WTC11 (cell line): ENCODE measurements at regions not wholly inside any gene's neighbourhood (a gene's known extent, or its start where the extent isn't known, plus 50 kb on each side); places are given as distances from the start of the nearest gene placed in this dataset.

ENCODE experiments used
- ATAC-seq: fragments of 200-7000 bp; cut with Tn5 transposase; 2 replicates; pipeline ENCODE4 v1.10.0; 2021; ENCODE audit warnings: mild to moderate bottlenecking, moderate library complexity
- CTCF ChIA-PET: fragments of 300-600 bp; sonication (Branson Sonifier 250); formaldehyde crosslinking; loops from one replicate; lab custom pipeline; 2021; ENCODE audit warnings: antibody characterized with exemption; lab: Charles Lee
- POLR2A ChIA-PET: fragments of 350-600 bp; sonication (Branson Sonifier 250); formaldehyde crosslinking; loops from one replicate; lab custom pipeline; 2021; ENCODE audit warnings: antibody characterized with exemption; lab: Charles Lee
- DNase-seq: peaks from one replicate; pipeline ENCODE4 v3.0.0; 2021; ENCODE audit warnings: low spot score
- H3K27ac Mint-ChIP-seq: 2 replicates; pipeline ENCODE4 v1.8.0; 2021; ENCODE audit warnings: mixed read lengths
- H3K27me3 Mint-ChIP-seq: 2 replicates; pipeline ENCODE4 v1.8.0; 2021; ENCODE audit warnings: low read depth, mild to moderate bottlenecking, moderate library complexity, mixed read lengths
- H3K36me3 Mint-ChIP-seq: 2 replicates; pipeline ENCODE4 v1.8.0; 2021; ENCODE audit warnings: mixed read lengths
- H3K4me1 Mint-ChIP-seq: 2 replicates; pipeline ENCODE4 v1.8.0; 2022; ENCODE audit warnings: mixed read lengths
- H3K4me3 Mint-ChIP-seq: 2 replicates; pipeline ENCODE4 v1.8.0; 2021; ENCODE audit warnings: mild to moderate bottlenecking, moderate library complexity, mixed read lengths
- H3K9me3 Mint-ChIP-seq: 2 replicates; pipeline ENCODE4 v1.8.0; 2021; ENCODE audit warnings: mixed read lengths
- AFF4 ChIP-seq: sonication (generic); formaldehyde crosslinking; IDR thresholded peaks from 2 replicates; pipeline ENCODE4 v1.8.1; 2023; ENCODE audit warnings: mild to moderate bottlenecking, missing genetic modification reagents, borderline replicate concordance
- ATF6 ChIP-seq: sonication (generic); formaldehyde crosslinking; IDR thresholded peaks from 2 replicates; pipeline ENCODE4 v1.8.1; 2023; ENCODE audit warnings: mild to moderate bottlenecking, missing genetic modification reagents
- CBFB ChIP-seq: sonication (generic); formaldehyde crosslinking; IDR thresholded peaks from 2 replicates; pipeline ENCODE4 v1.8.1; 2022; ENCODE audit warnings: mild to moderate bottlenecking, low read depth, missing genetic modification reagents
- CREM ChIP-seq: sonication (generic); formaldehyde crosslinking; IDR thresholded peaks from 2 replicates; pipeline ENCODE4 v1.8.1; 2022; ENCODE audit warnings: mild to moderate bottlenecking, missing genetic modification reagents, moderate library complexity
- ELF4 ChIP-seq: sonication (generic); formaldehyde crosslinking; IDR thresholded peaks from 2 replicates; pipeline ENCODE4 v1.8.1; 2022; ENCODE audit warnings: low read depth, mild to moderate bottlenecking, moderate library complexity, missing genetic modification reagents
- ETV6 ChIP-seq: sonication (generic); formaldehyde crosslinking; IDR thresholded peaks from 2 replicates; pipeline ENCODE4 v1.8.1; 2022; ENCODE audit warnings: mild to moderate bottlenecking, missing genetic modification reagents
- FOXJ3 ChIP-seq: sonication (generic); formaldehyde crosslinking; IDR thresholded peaks from 2 replicates; pipeline ENCODE4 v1.9.0; 2021; ENCODE audit warnings: missing genetic modification reagents, mild to moderate bottlenecking, borderline replicate concordance
- FOXK1 ChIP-seq: sonication (generic); formaldehyde crosslinking; IDR thresholded peaks from 2 replicates; pipeline ENCODE4 v1.8.0; 2022; ENCODE audit warnings: mild to moderate bottlenecking, moderate library complexity, missing genetic modification reagents
- GABPB1 ChIP-seq: sonication (generic); formaldehyde crosslinking; IDR thresholded peaks from 2 replicates; pipeline ENCODE4 v1.8.1; 2023; ENCODE audit warnings: mild to moderate bottlenecking, missing genetic modification reagents
- IRF2 ChIP-seq: sonication (generic); formaldehyde crosslinking; IDR thresholded peaks from 2 replicates; pipeline ENCODE4 v1.8.0; 2022; ENCODE audit warnings: low read depth, missing genetic modification reagents, borderline replicate concordance
- MYBL2 ChIP-seq: sonication (generic); formaldehyde crosslinking; IDR thresholded peaks from 2 replicates; pipeline ENCODE4 v1.8.1; 2023; ENCODE audit warnings: mild to moderate bottlenecking, moderate library complexity, missing genetic modification reagents
- PREB ChIP-seq: sonication (generic); formaldehyde crosslinking; IDR thresholded peaks from 2 replicates; pipeline ENCODE4 v1.8.1; 2022; ENCODE audit warnings: mild to moderate bottlenecking, missing genetic modification reagents, moderate library complexity, borderline replicate concordance
- RORB ChIP-seq: fragments of 250-450 bp; sonication (Bioruptor Pico); IDR thresholded peaks from 2 replicates; pipeline ENCODE4 v1.9.0; 2021; ENCODE audit warnings: mild to moderate bottlenecking
- SOX15 ChIP-seq: fragments of 250-450 bp; sonication (Bioruptor Pico); IDR thresholded peaks from 2 replicates; pipeline ENCODE4 v1.9.0; 2021; ENCODE audit warnings: mild to moderate bottlenecking
- TEAD1 ChIP-seq: sonication (generic); formaldehyde crosslinking; IDR thresholded peaks from 2 replicates; pipeline ENCODE4 v1.8.0; 2022; ENCODE audit warnings: mild to moderate bottlenecking, missing genetic modification reagents
- ZBTB21 ChIP-seq: sonication (generic); formaldehyde crosslinking; IDR thresholded peaks from 2 replicates; pipeline ENCODE4 v1.8.1; 2023; ENCODE audit warnings: mild to moderate bottlenecking, missing genetic modification reagents, borderline replicate concordance
- ZNF121 ChIP-seq: sonication (generic); formaldehyde crosslinking; IDR thresholded peaks from 2 replicates; pipeline ENCODE4 v1.8.0; 2023; ENCODE audit warnings: missing genetic modification reagents
- ZNF219 ChIP-seq: sonication (generic); formaldehyde crosslinking; IDR thresholded peaks from 2 replicates; pipeline ENCODE4 v1.8.0; 2023; ENCODE audit warnings: missing genetic modification reagents, mild to moderate bottlenecking, borderline replicate concordance
- ZNF232 ChIP-seq: sonication (generic); formaldehyde crosslinking; IDR thresholded peaks from 2 replicates; pipeline ENCODE4 v1.8.0; 2022; ENCODE audit warnings: mild to moderate bottlenecking, missing genetic modification reagents
- ZNF416 ChIP-seq: fragments of 250-450 bp; sonication (Bioruptor Pico); IDR thresholded peaks from 2 replicates; pipeline ENCODE4 v1.9.0; 2021; ENCODE audit warnings: mild to moderate bottlenecking, inconsistent platforms
- ZNF671 ChIP-seq: fragments of 250-450 bp; sonication (Bioruptor Pico); IDR thresholded peaks from 2 replicates; pipeline ENCODE4 v1.8.0; 2021; ENCODE audit warnings: mild to moderate bottlenecking
- TF ChIP-seq, protein P1 (sequence below): sonication (generic); formaldehyde crosslinking; IDR thresholded peaks from 2 replicates; pipeline ENCODE4 v1.8.0; 2023; ENCODE audit warnings: missing genetic modification reagents
- TF ChIP-seq, protein P2 (sequence below): sonication (generic); formaldehyde crosslinking; IDR thresholded peaks from 2 replicates; pipeline ENCODE4 v1.8.0; 2022; ENCODE audit warnings: mild to moderate bottlenecking, missing genetic modification reagents

DNA sequence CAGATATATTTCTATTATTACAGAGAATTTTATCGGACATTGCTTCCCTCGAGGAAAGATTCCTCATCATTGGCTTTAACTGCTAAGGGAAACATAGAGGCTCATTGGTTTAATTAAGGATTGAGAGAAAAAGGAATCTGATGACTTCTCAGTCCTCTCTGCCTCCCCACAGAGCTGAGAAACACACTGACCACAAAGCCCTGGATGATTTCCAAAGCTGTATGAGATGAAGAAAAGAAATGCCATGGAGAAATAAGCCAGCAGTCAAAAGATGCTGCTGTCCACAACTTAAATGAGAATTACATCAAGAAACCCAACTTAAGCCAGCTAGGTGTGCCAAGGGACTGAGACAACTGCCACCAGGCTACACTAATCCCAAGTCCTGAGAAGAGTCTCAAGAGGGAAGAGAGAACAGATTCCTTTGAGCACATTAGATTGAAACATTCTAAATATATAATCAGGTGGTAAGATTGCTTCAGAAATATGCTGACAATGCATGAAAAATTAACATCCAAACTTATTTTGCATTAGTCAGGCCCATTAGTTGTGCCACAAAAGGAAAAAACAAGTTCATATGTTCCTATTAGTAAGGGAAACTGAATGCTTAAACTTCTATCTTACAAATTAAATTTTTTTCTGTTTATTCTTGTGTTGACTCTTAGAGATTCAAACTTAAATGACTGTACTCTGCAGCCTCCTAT is 308.1 kb upstream of the CYRIA start:
- DNase-seq (no peak), ATAC-seq (no peak)
- TF ChIP-seq FOXJ3 (CRISPR knock-in tag): no peak
- no peak for TF ChIP-seq GABPB1 (CRISPR knock-in tag)
- no peak for TF ChIP-seq ZBTB21 (CRISPR knock-in tag)
- TF ChIP-seq ETV6 (CRISPR knock-in tag): no peak
- no peak for TF ChIP-seq ZNF219
- no peak for TF ChIP-seq MYBL2
- no peak for TF ChIP-seq RORB (CRISPR knock-in tag)
- ChIA-PET CTCF (no interaction called here), POLR2A (no interaction called here)
- Mint-ChIP-seq H3K9me3 (no peaks in the 10 kb centered on the region), H3K4me1 (peaks cover 7% of the 10 kb centered on the region; the same call in 1 of the 2 replicates), H3K4me3 (no peak overlapping the region), H3K36me3 (no peaks in the 10 kb centered on the region), H3K27ac (no peak overlapping the region), H3K27me3 (no peaks in the 10 kb centered on the region)

DNA sequence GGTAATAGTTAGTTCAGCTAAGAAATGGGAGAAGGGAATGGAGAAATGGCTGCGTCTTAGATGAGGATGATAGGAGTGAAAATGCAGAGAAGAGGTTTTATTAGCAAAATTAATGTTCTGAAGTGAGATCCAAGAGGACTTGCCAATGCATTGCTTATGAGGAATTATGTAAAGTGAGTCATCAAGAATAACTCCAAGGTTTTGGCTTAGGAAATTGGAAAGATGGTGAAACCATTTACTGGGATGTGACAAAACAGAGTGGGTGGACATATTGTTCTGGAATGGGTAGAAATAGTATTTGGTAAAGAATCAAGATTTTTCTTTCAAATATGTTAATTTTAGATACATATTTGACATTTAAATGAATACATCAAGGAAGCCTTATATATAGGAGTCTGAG is 306.6 kb upstream of the CYRIA start:
- Mint-ChIP-seq H3K36me3 (no peaks in the 10 kb centered on the region), H3K27me3 (no peaks in the 10 kb centered on the region), H3K27ac (no peak overlapping the region), H3K4me1 (peaks cover 7% of the 10 kb centered on the region; the same call in 1 of the 2 replicates), H3K4me3 (no peak overlapping the region), H3K9me3 (no peaks in the 10 kb centered on the region)
- ATAC-seq (no peak), DNase-seq (no peak)
- ChIA-PET POLR2A (no interaction called here), CTCF (no interaction called here)
- TF ChIP-seq ZNF671 (CRISPR knock-in tag): no peak
- TF ChIP-seq, all 79 proteins: peak for 0

DNA sequence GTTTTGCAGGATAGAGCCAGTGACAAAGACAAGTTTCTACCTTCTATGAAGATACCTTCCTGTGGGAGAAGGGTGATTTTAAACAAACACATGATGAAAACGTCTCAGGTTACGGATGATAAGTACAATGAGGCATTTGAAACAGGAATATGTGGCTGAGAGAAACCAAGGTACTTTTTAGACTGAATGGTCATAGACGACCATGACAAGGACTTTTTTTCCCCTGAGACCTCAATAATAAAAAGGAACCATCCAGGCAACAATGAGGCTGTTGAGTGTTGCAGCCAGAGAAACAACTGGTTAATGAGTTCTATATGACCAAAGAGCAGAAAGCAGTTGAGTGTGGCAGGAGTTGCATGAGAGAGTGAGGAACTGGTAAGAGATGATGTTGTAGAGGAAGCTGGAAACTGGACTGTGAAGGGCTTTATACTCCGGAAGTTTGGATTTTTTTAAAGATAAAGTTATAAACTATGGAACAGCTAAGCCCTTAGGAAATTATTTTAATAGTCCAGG is 306.1 kb upstream of the CYRIA start:
- Mint-ChIP-seq H3K27ac (no peak overlapping the region), H3K4me3 (no peak overlapping the region), H3K36me3 (no peaks in the 10 kb centered on the region), H3K9me3 (no peaks in the 10 kb centered on the region), H3K27me3 (no peaks in the 10 kb centered on the region), H3K4me1 (peaks cover 7% of the 10 kb centered on the region; the same call in 1 of the 2 replicates)
- POLR2A ChIA-PET: no interaction called here
- CTCF ChIA-PET: no interaction called here
- ATAC-seq (no peak), DNase-seq (no peak)
- TF ChIP-seq SOX15 (CRISPR knock-in tag) (no peak), ZNF121 (CRISPR knock-in tag) (no peak), ATF6 (CRISPR knock-in tag) (no peak), CBFB (no peak), AFF4 (CRISPR knock-in tag) (no peak), CREM (no peak), ELF4 (CRISPR knock-in tag) (no peak), ZNF416 (CRISPR knock-in tag) (no peak), TEAD1 (CRISPR knock-in tag) (no peak), FOXK1 (no peak), PREB (CRISPR knock-in tag) (no peak), IRF2 (CRISPR knock-in tag) (no peak), ZNF232 (CRISPR knock-in tag) (no peak)
- TF ChIP-seq, protein P1, sequence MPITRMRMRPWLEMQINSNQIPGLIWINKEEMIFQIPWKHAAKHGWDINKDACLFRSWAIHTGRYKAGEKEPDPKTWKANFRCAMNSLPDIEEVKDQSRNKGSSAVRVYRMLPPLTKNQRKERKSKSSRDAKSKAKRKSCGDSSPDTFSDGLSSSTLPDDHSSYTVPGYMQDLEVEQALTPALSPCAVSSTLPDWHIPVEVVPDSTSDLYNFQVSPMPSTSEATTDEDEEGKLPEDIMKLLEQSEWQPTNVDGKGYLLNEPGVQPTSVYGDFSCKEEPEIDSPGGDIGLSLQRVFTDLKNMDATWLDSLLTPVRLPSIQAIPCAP (CRISPR knock-in tag): no peak
- TF ChIP-seq, protein P2, sequence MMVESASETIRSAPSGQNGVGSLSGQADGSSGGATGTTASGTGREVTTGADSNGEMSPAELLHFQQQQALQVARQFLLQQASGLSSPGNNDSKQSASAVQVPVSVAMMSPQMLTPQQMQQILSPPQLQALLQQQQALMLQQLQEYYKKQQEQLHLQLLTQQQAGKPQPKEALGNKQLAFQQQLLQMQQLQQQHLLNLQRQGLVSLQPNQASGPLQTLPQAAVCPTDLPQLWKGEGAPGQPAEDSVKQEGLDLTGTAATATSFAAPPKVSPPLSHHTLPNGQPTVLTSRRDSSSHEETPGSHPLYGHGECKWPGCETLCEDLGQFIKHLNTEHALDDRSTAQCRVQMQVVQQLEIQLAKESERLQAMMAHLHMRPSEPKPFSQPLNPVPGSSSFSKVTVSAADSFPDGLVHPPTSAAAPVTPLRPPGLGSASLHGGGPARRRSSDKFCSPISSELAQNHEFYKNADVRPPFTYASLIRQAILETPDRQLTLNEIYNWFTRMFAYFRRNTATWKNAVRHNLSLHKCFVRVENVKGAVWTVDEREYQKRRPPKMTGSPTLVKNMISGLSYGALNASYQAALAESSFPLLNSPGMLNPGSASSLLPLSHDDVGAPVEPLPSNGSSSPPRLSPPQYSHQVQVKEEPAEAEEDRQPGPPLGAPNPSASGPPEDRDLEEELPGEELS (CRISPR knock-in tag): no peak
